SK-N-DZ (cell line): ENCODE measurements at regions not wholly inside any gene's neighbourhood (a gene's known extent, or its start where the extent isn't known, plus 50 kb on each side); places are given as distances from the start of the nearest gene placed in this dataset.
"Not testable (repeated sequence)": the region's sequence is repeated elsewhere in the genome, so short reads cannot be mapped to it uniquely, and the experiment has no call there.

ENCODE experiments used
- DNase-seq: peaks from one replicate; pipeline ENCODE4 v3.0.0-alpha.2; 2015; ENCODE audit warnings: low spot score

DNA sequence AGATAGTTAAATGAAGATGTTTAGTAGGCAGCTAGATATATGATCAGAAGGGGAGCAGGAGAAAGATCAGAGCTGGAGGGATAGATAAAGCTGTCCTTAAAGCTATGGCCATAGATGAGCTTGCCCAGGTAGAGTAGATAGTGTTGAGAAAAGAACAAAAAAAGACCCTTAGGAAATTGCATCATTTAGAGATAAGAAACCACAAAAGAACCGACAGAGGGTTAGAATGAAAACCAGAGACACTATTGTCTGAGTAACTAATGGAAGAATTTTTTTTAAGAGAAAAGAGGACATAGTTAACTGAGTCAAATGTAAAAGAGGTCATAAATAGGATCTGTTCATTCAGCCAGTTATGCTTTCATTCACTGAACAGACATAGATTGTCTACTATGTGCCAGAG is 101.8 kb downstream of the TNFAIP3 start:
- no peak for DNase-seq

DNA sequence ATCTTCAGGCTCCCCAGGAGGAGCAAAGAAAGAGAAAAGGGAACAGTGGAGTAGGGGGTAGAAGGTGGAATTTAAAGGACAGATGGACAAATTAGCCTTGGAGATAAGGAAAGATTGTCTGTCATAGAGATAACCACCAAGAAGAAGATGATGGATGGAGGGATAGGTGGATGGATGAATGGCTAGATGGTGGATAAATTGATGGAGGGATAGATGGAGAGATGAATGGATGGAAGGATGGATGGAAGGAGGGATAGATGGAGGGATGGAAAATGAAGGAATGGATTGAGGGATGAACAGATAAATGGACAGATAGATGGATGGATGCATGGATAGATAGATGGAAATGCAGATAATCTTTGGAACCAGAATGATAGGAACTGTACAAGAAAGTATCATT is 102.8 kb downstream of the TNFAIP3 start:
- DNase-seq = no peak

DNA sequence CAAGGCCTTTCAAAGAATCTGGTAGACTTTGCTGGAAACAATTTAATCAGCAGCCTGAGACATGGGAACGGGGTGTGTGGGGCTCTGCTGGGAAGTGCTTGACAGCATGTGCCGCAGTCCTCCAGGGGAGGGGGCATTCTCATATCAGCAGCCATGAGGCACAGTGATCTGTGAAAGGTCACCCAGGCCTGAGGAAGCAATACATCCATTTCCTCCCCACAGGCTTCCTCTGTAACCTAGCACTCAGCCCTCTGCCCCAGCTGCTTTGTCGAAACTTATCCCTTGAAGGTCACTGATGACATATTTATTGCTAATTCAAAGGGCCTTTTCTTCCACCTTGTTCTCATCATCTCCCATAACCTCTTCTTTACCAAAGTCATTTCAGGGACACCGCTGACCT is 103.3 kb downstream of the TNFAIP3 start:
- DNase-seq = no peak

DNA sequence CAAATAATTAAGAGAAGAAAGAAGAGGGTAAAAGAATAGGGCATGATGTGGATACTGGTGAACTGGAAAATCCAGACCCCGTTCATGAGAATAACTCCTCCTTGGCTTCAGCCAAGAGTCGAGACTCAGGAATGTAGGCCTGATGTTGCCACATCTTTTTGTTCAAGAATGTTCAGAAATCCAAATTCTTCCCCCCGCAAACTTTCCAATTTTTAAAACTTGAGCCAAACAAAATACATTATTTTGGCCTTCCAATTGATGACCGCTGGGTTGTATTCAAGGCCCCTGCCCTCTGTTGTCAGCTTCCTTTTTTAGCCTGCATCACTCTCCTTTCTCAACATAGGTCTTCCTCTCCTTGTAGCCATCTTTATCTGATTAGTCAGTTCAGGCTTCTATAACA is 106.1 kb downstream of the TNFAIP3 start:
- DNase-seq = no peak

DNA sequence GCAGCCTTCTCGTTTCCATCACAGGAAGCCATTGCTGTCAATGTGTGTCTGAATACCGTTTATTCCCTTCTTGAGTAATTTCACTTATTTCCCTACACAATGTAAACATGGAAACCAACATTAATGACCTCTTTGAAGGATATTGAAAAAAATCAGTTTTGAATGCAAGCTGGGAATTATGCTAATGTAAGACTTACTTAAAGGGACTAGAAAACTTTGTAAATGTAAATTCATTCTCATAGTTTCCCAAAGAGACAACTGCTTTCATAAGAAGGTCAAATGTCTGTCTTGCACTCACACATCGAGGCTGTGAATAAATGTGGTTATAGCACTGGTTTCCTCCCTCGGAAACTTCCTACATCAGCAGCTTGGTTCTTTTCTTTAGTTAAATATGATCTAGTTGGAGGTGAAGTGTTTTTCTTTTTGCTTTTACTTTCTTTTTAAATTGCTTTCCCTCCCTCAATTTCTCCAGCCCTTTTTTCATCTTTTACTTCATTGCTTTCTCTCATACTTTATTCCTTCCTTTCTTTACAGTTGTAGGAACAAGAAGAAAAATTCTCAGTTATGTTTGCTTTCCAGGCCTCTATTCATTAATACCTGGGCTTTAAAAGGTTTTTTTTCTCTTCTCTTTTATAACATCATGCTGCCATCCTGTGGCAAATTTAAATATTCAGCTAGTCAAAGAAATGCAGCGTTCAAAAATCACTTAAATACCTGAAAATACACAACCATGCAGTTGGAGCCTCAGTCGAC is 108.3 kb downstream of the TNFAIP3 start:
- DNase-seq = no peak

DNA sequence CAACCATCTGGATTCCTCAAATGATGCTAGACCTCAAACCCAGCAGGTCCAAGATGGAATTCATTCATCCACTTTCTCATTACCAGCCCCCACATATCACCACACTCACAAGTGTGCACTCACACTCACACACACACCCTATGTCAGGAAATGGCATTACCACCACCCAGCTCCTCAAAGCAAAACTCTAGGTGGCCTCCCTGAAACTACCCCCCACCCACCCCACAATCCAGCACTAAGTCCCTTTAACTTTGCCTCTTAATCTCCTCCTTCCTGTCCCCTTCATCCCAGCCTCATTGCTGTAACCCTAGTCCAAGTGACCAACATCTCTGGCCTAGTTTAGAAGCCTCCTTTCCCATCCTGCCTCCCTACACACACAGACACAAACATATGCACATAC is 109.4 kb downstream of the TNFAIP3 start:
- DNase-seq = no peak

DNA sequence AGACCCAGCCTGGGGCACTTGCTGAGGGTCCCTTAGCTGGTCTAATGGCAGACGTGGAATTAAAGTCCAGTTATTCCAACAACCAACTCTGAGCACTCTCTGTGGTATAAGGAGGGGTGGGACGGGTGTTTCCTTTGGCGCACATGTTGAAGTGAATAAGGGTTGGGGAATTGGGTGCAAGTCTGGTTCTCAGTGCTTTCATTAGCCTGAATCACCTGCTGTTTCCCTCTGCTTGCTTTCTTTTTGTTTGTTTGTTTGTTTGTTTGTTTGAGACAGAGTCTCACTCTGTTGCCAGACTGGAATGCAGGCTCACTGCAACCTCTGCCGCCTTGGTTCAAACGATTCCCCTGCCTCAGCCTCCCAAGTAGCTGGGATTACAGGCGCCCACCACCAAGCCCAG is 110.1 kb downstream of the TNFAIP3 start:
- no peak for DNase-seq

DNA sequence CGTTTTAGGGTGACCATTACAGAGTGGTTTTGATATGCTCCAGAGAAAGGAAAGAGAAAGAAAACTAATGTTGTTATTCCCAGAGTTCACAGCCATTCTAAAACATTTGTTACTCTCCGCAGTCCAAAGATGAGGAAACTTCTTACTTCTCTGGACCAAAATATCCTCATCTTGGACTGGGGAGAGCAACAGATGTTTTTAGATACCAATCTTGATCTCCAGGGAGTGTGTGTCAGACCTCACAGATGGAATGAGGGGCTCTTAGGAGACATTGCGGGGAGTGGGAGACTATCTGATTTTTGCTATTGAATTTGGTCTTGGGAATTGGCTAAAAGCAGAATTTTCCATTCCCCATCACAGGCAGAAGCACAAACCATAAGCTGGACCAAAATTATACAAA is 110.8 kb downstream of the TNFAIP3 start:
- no peak for DNase-seq

DNA sequence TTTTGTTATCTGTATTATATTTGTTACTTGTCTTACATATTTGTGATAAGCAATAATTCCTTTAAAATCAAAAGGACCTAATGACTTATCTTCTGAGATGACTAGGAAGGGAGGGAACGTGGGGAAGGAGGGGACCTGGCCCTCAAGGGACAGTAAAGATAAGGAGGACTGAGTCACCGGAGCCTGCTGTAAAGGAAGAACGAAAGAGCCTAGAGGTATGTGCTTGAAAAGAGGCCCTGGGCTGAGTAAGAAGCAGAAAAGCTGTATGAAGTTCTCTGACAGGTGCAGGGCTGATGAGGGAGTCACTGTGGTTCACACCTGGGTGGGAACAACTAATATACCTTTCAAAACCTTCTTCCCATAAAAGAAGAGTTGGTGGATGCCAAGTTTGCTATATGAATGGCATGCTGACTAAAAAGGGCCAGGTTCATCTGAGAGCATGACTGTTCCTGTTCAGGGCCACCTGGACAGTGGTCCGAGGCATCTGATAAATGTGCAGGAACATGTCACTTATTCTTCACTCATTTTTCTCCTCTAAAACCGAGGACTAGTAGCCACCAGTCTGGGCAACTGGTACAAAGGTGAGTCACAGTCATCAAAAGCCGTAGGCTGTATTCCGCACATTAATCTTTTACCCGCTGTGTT is 111.3 kb downstream of the TNFAIP3 start:
- no peak for DNase-seq

DNA sequence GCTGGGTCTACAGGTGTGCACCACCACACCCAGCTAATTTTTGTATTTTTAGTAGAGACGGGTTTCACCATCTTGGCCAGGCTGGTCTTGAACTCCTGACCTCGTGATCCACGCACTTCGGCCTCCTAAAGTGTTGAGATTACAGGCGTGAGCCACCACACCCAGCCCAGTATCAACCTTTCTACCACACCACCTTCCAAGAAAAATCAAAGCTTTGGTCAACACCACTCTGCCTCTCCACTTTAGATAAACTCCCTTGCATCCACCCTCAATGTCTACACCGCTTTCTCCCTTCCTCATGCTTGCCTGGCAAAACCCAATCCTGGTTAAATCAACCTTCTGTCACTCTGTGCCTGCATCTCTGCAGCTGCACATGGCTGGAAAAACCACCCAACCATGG is 112.2 kb downstream of the TNFAIP3 start:
- not testable (repeated sequence) for DNase-seq

DNA sequence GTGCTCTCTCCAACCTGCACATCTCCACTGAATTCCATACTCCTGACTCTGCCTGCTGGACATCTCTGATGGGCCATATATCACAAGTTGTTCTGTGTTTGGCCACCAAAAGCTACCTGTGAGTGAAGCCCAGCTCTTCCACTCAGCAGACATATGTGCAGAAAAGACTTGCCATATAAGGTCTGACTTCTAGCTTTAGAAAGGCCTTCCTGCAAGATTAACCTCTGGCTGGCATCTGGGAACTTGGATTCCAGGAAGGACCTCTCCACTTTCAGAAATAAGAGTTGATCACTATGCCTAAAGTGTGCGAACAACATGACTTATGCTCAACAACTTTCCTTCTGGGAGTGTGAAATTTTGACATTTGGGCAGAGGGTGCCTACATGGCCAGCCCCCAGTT is 113.7 kb downstream of the TNFAIP3 start:
- DNase-seq = no peak

DNA sequence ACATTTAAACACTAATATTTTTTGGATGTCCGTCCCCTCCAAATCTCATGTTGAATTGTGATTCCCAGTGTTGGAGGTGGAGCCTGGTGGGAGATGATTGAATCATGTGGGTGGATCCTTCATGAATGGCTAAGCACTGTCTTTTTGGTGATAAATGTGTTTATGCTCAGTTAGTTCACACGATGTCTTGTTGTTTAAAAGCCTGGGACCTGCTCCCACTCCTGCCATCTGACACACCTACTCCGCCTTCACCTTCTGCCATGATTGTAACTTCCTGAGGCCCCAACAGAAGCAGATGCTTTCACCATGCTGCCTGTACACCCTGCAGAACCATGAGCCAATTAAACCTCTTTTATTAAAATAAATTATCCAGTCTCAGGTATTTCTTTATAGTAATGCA is 114.7 kb downstream of the TNFAIP3 start:
- DNase-seq = no peak

DNA sequence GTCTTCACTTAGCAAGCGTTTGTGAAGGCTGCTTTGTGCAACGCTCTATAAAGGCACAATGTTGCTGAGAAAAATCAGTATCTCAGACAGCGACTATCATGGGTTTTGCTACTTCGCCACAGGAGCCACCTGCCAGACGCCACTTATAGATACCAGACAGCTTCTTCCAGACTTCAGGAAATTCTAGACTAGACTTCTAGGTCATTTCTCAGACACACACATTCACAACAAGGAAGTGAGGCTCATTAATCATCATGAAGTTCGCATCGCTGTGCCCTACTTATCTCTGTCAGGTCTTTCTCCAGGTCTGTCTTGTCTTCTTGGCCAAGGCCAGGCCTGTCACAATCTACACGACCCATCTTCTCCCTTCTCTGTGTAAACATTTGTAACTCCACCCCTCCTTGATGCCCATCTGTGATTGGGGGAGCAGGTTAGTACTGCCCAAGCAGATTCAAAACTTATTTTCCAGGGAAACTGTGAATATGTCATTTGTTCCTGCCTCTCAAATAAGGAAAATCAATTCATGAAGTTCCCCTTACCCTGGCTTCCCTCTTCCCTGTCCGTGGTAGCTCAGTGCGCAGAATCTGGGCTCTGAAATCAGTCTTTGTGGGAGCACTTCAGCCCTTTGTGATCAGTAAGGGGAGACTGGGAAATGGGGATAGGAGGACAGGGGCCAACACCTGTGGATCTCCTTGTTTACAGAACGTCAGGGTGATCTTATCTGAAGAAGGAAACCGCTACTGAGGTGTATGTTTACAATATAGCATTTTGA is 115.5 kb downstream of the TNFAIP3 start:
- no peak for DNase-seq

DNA sequence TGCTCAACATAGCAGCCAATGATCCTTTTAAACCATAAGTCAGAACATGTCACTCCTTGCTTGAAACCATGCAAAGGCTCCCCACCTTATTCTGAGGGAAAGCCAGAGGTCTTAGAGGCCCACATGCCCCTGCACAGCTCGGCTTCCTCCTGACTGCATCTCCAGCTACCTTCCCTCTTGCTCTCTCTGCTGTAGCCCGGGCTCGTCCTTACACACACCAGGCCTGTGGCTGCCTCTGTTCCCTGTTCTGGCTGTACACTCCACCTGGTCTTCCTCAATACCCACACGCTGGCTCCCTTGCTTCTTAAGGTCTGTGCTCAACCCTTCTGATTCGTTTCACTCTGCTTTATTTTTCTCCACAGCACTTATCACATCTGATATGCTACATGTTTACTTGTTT is 116.2 kb downstream of the TNFAIP3 start:
- DNase-seq = no peak

DNA sequence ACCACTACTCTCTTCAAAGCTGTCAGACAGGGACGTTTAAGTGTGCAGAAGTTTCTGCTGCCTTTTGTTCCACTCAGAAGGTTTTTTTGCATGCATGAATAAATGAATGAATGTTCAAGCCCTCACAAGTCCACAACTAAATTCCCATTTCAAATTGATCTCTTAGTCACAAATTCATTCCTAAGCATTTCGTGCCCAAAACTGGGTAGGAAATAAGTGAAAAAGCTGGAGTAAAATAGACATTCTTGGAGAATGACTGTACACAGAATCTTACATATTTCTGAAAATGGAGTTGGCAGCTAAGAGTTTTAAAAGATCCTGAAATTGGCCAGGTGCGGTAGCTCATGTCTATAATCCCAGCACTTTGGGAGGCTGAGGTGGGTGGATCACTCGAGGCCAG is 117.6 kb downstream of the PERP start:
- no peak for DNase-seq

DNA sequence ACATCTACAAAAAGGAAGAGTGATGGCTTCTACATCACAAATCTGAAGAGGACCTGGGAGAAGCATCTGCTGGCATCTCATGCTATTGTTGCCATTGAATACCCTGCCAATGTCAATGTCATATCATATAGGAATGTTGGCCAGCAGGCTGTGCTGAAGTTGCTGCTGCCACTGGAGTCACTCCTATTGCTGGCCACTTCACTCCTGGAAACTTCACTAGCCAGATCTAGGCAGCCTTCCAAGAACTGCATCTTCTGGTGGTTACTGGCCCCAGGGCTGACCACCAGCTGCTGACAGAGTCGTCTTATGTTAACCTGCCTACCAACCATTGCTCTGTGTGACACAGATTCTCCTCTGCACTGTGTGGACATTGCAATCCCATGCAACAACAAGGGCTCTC is 111.8 kb downstream of the PERP start:
- DNase-seq = no peak

DNA sequence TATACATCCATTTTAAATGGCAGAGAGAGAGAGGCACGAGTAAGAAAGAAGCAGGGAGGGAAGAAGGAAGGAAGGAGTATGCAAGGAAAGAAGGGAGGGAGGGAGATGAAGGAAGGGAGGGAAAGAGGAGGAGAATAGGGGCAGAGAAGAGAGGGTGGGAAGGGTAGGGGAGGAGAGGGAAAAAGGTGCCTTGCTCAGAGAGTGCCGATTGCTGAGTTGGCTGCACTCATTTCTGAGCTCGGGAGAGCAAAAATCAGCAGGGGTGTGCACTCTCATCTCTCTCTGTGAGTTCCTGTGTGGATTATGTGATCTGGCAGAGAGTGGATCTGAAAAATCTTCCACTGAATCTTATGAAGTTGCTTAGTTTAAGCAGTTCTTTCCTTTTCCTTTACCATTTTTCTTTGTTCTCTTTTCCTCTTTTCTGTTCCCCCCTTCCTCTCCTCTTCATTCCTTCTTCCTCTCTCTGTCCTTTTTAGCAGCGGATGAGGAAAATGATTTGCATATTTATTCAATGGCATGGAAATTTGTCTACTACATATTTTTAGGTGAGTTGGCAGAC is 108.7 kb downstream of the PERP start:
- DNase-seq = no peak

DNA sequence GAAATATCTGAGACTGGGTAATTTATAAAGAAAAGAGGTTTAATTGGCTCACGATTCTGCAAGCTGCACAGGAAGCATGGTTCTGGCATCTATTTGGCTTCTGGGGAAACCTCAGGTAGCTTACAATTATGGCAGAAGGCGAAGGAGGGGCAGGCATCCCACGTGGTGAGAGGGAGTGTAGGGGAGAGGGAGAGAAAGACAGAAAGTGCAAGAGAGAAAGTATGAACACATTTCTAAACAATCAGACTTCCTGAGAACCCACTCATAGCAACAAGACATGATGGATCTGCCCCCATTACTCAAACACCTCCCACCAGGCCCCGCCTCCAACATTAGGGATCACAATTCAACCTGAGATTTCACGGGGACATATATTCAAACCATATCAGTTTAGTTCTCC is 107.4 kb downstream of the PERP start:
- DNase-seq = no peak

DNA sequence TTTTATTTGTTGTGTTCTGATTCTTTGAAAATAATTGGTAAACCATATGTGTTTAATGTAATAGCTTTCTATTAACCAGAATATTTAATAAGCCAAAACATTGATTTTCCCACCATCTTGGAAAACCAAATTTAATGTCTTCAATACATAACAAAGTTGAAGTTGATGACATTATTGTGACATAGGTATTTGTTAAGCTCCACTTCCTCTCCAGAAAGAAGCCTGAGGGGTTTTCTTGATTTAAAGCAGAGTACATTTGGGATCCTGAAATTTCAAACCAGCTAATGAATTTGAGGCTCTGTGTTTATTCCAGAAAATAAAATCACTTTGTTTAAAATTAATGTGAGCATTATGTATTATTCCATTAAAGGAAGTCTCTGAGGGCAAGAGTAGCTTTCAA is 106.3 kb downstream of the PERP start:
- no peak for DNase-seq

DNA sequence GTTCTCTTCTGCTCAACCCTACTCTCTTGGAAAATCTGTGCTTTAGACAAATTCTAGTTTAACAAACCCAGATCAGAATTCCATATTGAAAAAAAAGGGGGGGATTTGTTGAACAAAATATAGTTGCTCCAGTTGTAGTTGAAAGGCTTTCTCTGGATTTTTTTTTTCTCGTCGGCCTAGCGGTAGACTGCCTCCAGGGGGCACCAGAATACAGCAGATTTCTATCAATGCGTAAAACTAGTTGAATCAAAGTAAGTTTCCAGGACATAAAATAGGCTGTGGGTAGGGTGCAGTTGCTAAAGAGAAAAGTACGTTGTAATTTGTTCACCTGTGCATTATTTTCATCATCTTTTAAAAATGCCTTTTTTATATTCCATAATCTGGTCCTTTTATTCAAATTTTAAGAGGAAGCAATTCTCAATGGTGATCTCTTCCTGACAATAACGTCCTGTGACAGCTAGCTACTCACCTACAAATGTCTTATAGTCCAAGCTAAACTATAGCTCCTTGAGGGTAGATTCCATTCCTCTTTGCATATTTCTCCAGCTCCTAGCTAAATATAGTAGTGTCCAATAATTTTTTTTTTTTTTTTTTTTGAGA is 105.4 kb downstream of the PERP start:
- peak; percentile 31 for DNase-seq

DNA sequence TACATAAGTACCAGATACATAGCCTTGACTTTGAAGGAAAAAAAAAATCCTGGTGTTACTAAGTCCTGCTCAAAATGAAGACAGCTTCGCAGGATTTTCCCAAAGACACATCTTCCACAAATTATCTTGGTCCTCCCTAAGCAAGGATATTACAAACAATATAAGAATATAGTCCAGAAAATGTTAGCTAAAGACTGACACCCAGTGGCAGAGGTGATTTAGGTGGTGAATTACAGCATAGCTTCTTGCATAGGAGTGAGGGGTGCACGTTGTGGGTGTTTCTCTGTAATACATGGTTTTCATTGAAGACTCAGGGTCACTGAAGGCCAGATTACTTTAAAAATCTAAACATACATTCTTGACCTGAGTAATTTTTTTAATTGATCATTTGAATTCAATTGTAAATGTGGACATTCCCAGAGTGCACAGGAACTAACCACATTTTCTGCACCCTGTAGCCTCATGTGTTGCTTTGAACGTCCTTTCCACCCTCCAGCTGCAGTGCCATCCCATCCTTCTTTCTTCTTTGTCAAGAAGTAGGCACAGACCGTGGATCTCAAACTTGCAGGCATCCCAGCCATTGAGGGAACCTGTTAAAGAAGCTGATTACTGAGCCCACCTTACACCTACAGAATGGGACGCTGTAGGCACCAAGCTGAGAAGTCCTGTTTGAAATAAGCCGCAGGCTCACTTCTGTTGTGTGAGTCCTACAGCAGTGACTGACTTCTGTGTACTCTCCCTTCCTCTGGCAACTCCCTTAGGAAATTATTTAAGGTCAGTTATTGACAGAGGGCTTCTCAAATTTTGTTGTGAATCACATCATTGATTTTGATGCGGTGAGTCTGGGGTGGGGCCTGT is 102.6 kb downstream of the PERP start:
- DNase-seq = no peak
